MCF 10A (cell line): ENCODE measurements at regions not wholly inside any gene's neighbourhood (a gene's known extent, or its start where the extent isn't known, plus 50 kb on each side); places are given as distances from the start of the nearest gene placed in this dataset.

Experiments
- BruUV-seq: library from RNA; stranded (reverse); fragments of 400-500 nt; replicated peaks from 2 replicates; lab custom pipeline; 2021; lab: Mats Ljungman, UMichigan
- CTCF ChIA-PET: fragments of 300-600 bp; sonication (Branson Sonifier 250); formaldehyde crosslinking; extraction: SDS; loops from one replicate; lab custom pipeline; 2021; ENCODE audit warnings: antibody characterized with exemption, inconsistent platforms; lab: Yijun Ruan, JAX
- POLR2A ChIA-PET: fragments of 300-600, 350-650 bp; sonication (Branson Sonifier 250); formaldehyde crosslinking; extraction: SDS; loops from one replicate; lab custom pipeline; 2020; ENCODE audit warnings: antibody characterized with exemption, inconsistent platforms; lab: Yijun Ruan, JAX
- DNase-seq: peaks from one replicate; pipeline ENCODE4 v3.0.0-alpha.2; 2018; ENCODE audit not compliant: unreplicated experiment
- H3K27ac Mint-ChIP-seq: one replicate; pipeline ENCODE4 v1.8.0; 2022; ENCODE audit warnings: mild to moderate bottlenecking, low read depth, mixed read lengths; ENCODE audit not compliant: unreplicated experiment
- H3K27me3 Mint-ChIP-seq: one replicate; pipeline ENCODE4 v1.8.0; 2022; ENCODE audit warnings: mixed read lengths; ENCODE audit not compliant: insufficient read depth, unreplicated experiment
- H3K36me3 Mint-ChIP-seq: one replicate; pipeline ENCODE4 v1.8.0; 2022; ENCODE audit warnings: mild to moderate bottlenecking, moderate library complexity, mixed read lengths; ENCODE audit not compliant: insufficient read depth, unreplicated experiment
- H3K4me1 Mint-ChIP-seq: one replicate; pipeline ENCODE4 v1.8.0; 2022; ENCODE audit warnings: mixed read lengths; ENCODE audit not compliant: insufficient read depth, unreplicated experiment
- H3K4me3 Mint-ChIP-seq: one replicate; pipeline ENCODE4 v1.8.0; 2022; ENCODE audit warnings: mild to moderate bottlenecking, moderate library complexity, mixed read lengths; ENCODE audit not compliant: unreplicated experiment
- H3K9me3 Mint-ChIP-seq: one replicate; pipeline ENCODE4 v1.8.0; 2022; ENCODE audit warnings: mixed read lengths; ENCODE audit not compliant: unreplicated experiment
- CTCF ChIP-seq: fragments of 200-600 bp; IDR thresholded peaks from one replicate; pipeline ENCODE4 v1.8.0; 2022; ENCODE audit warnings: antibody characterized with exemption, mild to moderate bottlenecking; ENCODE audit not compliant: unreplicated experiment
- intact Hi-C: fragments of 100-400 bp; cut with micrococcal nuclease; formaldehyde crosslinking; loops from 2 replicates; pipeline ENCODE4 v1.14.1; 2022

- intact Hi-C loops = no loop called here
- DNase-seq = no peak
- no peak overlapping the region for H3K27ac Mint-ChIP-seq
- H3K4me3 Mint-ChIP-seq = no peak overlapping the region
- no peak for TF ChIP-seq CTCF
- POLR2A ChIA-PET = no interaction called here
- H3K27me3 Mint-ChIP-seq = no peaks in the 10 kb centered on the region
- BruUV-seq = no TSS peak
- no peaks in the 10 kb centered on the region for H3K4me1 Mint-ChIP-seq
- peaks cover 20% of the 10 kb centered on the region for H3K9me3 Mint-ChIP-seq
- H3K36me3 Mint-ChIP-seq = no peaks in the 10 kb centered on the region
- CTCF ChIA-PET = interaction anchor here (0.6 kb wide), 1 partner anchor 35 kb away, joined by 3 read pairs; no protein-coding TSS in a partner anchor
Observed at GRCh38 chr16:63005356-63005755, 969.1 kb upstream of the CDH8 start.

- DNase-seq = no peak
Observed at GRCh38 chr16:62989480-62989879, 953.2 kb upstream of the CDH8 start.

GRCh38 chr16:62985722-62986121 is 949.5 kb upstream of the CDH8 start:
- no TSS peak for BruUV-seq
- Mint-ChIP-seq H3K36me3 (no peaks in the 10 kb centered on the region), H3K27me3 (no peaks in the 10 kb centered on the region), H3K27ac (no peak overlapping the region), H3K4me1 (no peaks in the 10 kb centered on the region), H3K4me3 (no peak overlapping the region), H3K9me3 (peaks cover 25% of the 10 kb centered on the region)
- DNase-seq = no peak
- CTCF ChIA-PET = no interaction called here
- no peak for TF ChIP-seq CTCF
- POLR2A ChIA-PET = interaction anchor here (0.8 kb wide), 1 partner anchor 13 kb away, joined by 3 read pairs; no protein-coding TSS in a partner anchor
- intact Hi-C loops = no loop called here

More at GRCh38 chr16:62989480-62989879, 953.2 kb upstream of the CDH8 start:
- Mint-ChIP-seq H3K4me3 (no peak overlapping the region), H3K9me3 (peaks cover 14% of the 10 kb centered on the region), H3K27me3 (no peaks in the 10 kb centered on the region), H3K36me3 (no peaks in the 10 kb centered on the region), H3K4me1 (no peaks in the 10 kb centered on the region), H3K27ac (no peak overlapping the region)
- ChIA-PET POLR2A (interaction anchor here (0.6 kb wide), 1 partner anchor 418 kb away, joined by 5 read pairs; no protein-coding TSS in a partner anchor), CTCF (interaction anchor here (0.6 kb wide), 1 partner anchor 33 kb away, joined by 6 read pairs; no protein-coding TSS in a partner anchor)
- no peak for TF ChIP-seq CTCF
- intact Hi-C loops = no loop called here
- BruUV-seq = no TSS peak

GRCh38 chr16:62978451-62978850 is 942.2 kb upstream of the CDH8 start:
- TF ChIP-seq CTCF = no peak

More at GRCh38 chr16:62978451-62978850, 942.2 kb upstream of the CDH8 start:
- no peaks in the 10 kb centered on the region for H3K36me3 Mint-ChIP-seq
- no peak for DNase-seq
- intact Hi-C loops = no loop called here
- POLR2A ChIA-PET = no interaction called here
- H3K27me3 Mint-ChIP-seq = no peaks in the 10 kb centered on the region
- H3K9me3 Mint-ChIP-seq = peaks cover 28% of the 10 kb centered on the region
- no peak overlapping the region for H3K27ac Mint-ChIP-seq
- H3K4me1 Mint-ChIP-seq = no peaks in the 10 kb centered on the region
- CTCF ChIA-PET = interaction anchor here (0.6 kb wide), 1 partner anchor 1714 kb away, joined by 4 read pairs; no protein-coding TSS in a partner anchor
- BruUV-seq = no TSS peak
- H3K4me3 Mint-ChIP-seq = no peak overlapping the region
